Transverse colon (tissue), 4 donors: ENCODE measurements at regions not wholly inside any gene's neighbourhood (a gene's known extent, or its start where the extent isn't known, plus 50 kb on each side); places are given as distances from the start of the nearest gene placed in this dataset.

Source experiments
- CTCF ChIP-seq, 5 experiments: fragments of 200-600 bp in 3 of 5; fragments of 450-650 bp in 2 of 5; sonication (generic) in 3 of 5; IDR thresholded peaks; 1 replicate in 2 of 5; 2 replicates in 3 of 5; pipeline ENCODE4 v1.5.1; 2016 to 2017; ENCODE audit warnings: antibody characterized with exemption in 5 of 5, inconsistent platforms in 3 of 5, mild to moderate bottlenecking in 2 of 5, moderate library complexity in 1 of 5
- POLR2A ChIP-seq: fragments of 450-650 bp; IDR thresholded peaks from one replicate; pipeline ENCODE4 v1.6.1; 2016; ENCODE audit warnings: antibody characterized with exemption, mild to moderate bottlenecking, moderate library complexity
- POLR2AphosphoS5 ChIP-seq, 3 donors: sonication (generic); formaldehyde crosslinking; IDR thresholded peaks; one replicate each; pipeline ENCODE4 v1.6.1; 2016; ENCODE audit warnings: antibody characterized with exemption in 3 of 3

GRCh38 chr1:157203166-157203565 is 65.0 kb upstream of the ETV3 start:
- no peak for TF ChIP-seq POLR2A
- TF ChIP-seq CTCF (IDR thresholded peaks at IDR 0.05), result no peak
- no peak for TF ChIP-seq POLR2AphosphoS5 (IDR thresholded peaks at IDR 0.05)
